ENCODE measurements at regions not wholly inside any gene's neighbourhood (a gene's known extent, or its start where the extent isn't known, plus 50 kb on each side); places are given as distances from the start of the nearest gene placed in this dataset.

DNA sequence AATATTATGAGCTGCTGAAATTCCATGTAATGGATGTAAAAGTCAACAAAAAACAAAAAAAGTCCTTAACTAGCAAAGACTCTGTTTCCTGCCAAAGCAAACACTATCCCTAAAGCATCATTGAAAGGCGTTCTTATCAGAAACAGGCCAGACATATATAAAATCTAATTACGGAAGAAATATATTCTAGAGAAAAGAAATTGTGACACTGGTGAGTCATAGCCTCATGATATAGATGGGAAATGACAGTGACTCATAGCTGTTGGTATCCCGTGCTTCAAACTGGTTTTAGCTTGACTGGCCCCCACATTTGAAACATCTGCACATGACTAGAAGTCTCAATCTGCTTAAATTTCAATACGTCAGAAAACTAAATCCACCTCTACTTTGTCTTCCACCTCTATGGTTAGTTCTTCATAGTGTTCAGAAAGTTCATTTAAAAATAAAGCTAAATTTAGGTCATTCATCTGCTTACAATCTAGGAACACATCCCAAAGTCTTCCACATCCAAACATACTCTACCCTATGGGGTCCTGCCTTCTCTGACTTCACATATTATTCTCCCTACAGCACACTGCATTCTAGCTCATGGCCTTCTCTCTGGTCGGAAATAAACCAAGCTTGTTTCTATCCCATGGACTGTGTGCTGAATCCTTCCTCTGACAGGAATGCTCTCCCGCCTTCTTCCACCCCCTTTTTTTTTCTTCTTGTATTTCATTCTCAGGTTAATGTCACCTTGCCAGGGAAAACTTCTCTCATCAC is 456.3 kb upstream of the ARRDC4 start (continued):
- no peak for TF ChIP-seq ZFPM2 (CRISPR knock-in tag; IDR thresholded peaks at IDR 0.05)
- TF ChIP-seq, protein P1, sequence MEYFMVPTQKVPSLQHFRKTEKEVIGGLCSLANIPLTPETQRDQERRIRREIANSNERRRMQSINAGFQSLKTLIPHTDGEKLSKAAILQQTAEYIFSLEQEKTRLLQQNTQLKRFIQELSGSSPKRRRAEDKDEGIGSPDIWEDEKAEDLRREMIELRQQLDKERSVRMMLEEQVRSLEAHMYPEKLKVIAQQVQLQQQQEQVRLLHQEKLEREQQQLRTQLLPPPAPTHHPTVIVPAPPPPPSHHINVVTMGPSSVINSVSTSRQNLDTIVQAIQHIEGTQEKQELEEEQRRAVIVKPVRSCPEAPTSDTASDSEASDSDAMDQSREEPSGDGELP (CRISPR knock-in tag; IDR thresholded peaks at IDR 0.05; ENCODE audit: borderline replicate concordance), result no peak
- TF ChIP-seq ZNF197 (CRISPR knock-in tag; IDR thresholded peaks at IDR 0.05; ENCODE audit: low read depth), result no peak
- TF ChIP-seq STAT5A (IDR thresholded peaks at IDR 0.05; ENCODE audit: borderline replicate concordance, low read length), result no peak
- TF ChIP-seq FOXJ2 (tag; IDR thresholded peaks at IDR 0.05), result no peak
- TF ChIP-seq COPS2 (conservative IDR thresholded peaks at IDR 0.05), result no peak
- TF ChIP-seq XRCC5 (IDR thresholded peaks at IDR 0.05; ENCODE audit: low read depth, low read length), result no peak
- no peak for TF ChIP-seq JUND (IDR thresholded peaks at IDR 0.05; ENCODE audit: borderline replicate concordance, low read depth, low read length)
- peak; percentile 37; the same call in 1 of the 3 replicates for TF ChIP-seq JUND (tag; IDR thresholded peaks at IDR 0.05; ENCODE audit: borderline replicate concordance, low read depth, low read length)
- TF ChIP-seq, protein P2, sequence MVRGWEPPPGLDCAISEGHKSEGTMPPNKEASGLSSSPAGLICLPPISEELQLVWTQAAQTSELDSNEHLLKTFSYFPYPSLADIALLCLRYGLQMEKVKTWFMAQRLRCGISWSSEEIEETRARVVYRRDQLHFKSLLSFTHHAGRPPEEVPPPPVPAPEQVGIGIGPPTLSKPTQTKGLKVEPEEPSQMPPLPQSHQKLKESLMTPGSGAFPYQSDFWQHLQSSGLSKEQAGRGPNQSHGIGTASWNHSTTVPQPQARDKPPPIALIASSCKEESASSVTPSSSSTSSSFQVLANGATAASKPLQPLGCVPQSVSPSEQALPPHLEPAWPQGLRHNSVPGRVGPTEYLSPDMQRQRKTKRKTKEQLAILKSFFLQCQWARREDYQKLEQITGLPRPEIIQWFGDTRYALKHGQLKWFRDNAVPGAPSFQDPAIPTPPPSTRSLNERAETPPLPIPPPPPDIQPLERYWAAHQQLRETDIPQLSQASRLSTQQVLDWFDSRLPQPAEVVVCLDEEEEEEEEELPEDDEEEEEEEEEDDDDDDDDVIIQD (CRISPR knock-in tag; IDR thresholded peaks at IDR 0.05), result no peak
- no peak for TF ChIP-seq ETS2 (tag; IDR thresholded peaks at IDR 0.05; ENCODE audit: borderline replicate concordance, poor library complexity, severe bottlenecking)
- TF ChIP-seq, protein P3, sequence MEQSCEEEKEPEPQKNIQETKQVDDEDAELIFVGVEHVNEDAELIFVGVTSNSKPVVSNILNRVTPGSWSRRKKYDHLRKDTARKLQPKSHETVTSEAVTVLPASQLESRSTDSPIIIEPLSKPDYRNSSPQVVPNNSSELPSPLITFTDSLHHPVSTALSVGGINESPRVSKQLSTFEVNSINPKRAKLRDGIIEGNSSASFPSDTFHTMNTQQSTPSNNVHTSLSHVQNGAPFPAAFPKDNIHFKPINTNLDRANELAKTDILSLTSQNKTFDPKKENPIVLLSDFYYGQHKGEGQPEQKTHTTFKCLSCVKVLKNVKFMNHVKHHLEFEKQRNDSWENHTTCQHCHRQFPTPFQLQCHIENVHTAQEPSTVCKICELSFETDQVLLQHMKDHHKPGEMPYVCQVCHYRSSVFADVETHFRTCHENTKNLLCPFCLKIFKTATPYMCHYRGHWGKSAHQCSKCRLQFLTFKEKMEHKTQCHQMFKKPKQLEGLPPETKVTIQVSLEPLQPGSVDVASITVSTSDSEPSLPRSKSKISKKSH (CRISPR knock-in tag; IDR thresholded peaks at IDR 0.05), result no peak
- peak; percentile 56; the same call in 1 of the 2 replicates for TF ChIP-seq ZNF589 (CRISPR knock-in tag; IDR thresholded peaks at IDR 0.05; ENCODE audit: low read depth)
- TF ChIP-seq EP300 (IDR thresholded peaks at IDR 0.05; ENCODE audit: low read length), result no peak
- no peak for TF ChIP-seq U2AF2 (optimal IDR thresholded peaks at IDR 0.05; ENCODE audit: low read depth, low read length)
- TF ChIP-seq ZNF140 (CRISPR knock-in tag; IDR thresholded peaks at IDR 0.05), result no peak
- TF ChIP-seq PRMT5 (CRISPR knock-in tag; IDR thresholded peaks at IDR 0.05), result no peak
- TF ChIP-seq, protein P4, sequence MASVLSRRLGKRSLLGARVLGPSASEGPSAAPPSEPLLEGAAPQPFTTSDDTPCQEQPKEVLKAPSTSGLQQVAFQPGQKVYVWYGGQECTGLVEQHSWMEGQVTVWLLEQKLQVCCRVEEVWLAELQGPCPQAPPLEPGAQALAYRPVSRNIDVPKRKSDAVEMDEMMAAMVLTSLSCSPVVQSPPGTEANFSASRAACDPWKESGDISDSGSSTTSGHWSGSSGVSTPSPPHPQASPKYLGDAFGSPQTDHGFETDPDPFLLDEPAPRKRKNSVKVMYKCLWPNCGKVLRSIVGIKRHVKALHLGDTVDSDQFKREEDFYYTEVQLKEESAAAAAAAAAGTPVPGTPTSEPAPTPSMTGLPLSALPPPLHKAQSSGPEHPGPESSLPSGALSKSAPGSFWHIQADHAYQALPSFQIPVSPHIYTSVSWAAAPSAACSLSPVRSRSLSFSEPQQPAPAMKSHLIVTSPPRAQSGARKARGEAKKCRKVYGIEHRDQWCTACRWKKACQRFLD (CRISPR knock-in tag; IDR thresholded peaks at IDR 0.05), result 0 out of 2 replicates have a peak, but pooled peaks have one; percentile 34
- no peak for TF ChIP-seq TEAD2 (tag; IDR thresholded peaks at IDR 0.05)
- no peak for TF ChIP-seq E2F3 (CRISPR knock-in tag; IDR thresholded peaks at IDR 0.05)
- TF ChIP-seq, protein P5, sequence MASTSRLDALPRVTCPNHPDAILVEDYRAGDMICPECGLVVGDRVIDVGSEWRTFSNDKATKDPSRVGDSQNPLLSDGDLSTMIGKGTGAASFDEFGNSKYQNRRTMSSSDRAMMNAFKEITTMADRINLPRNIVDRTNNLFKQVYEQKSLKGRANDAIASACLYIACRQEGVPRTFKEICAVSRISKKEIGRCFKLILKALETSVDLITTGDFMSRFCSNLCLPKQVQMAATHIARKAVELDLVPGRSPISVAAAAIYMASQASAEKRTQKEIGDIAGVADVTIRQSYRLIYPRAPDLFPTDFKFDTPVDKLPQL (IDR thresholded peaks at IDR 0.05; ENCODE audit: extremely low read depth, insufficient read length), result no peak
- TF ChIP-seq EP400 (IDR thresholded peaks at IDR 0.05), result no peak
- TF ChIP-seq ETV1 (tag; conservative IDR thresholded peaks at IDR 0.05; ENCODE audit: low read depth), result no peak

All from K562 (cell line).